ENCODE measurements at regions not wholly inside any gene's neighbourhood (a gene's known extent, or its start where the extent isn't known, plus 50 kb on each side); places are given as distances from the start of the nearest gene placed in this dataset.
"Not testable (repeated sequence)": the region's sequence is repeated elsewhere in the genome, so short reads cannot be mapped to it uniquely, and the experiment has no call there.

GRCh38 chrX:80573275-80573674 is 153.0 kb downstream of the TENT5D start:
- Mint-ChIP-seq H3K4me1 (no peaks in the 10 kb centered on the region), H3K27ac (no peak overlapping the region), H3K27me3 (no peaks in the 10 kb centered on the region), H3K4me3 (no peak overlapping the region), H3K9me3 (ENCODE audit: insufficient read depth) (no peaks in the 10 kb centered on the region)
- WGBS (ENCODE audit: insufficient coverage): 97% methylated on average over 14 of the region's 20 CpGs
- CTCF ChIA-PET: no interaction called here
- POLR2A ChIA-PET: no interaction called here
- H3K79me2 ChIP-seq (ENCODE audit: control insufficient read depth, insufficient read depth, low read length): no peaks in the 10 kb centered on the region
- intact Hi-C loops (cut with micrococcal nuclease): no loop called here
- no peak overlapping the region for H3K27ac ChIP-seq (ENCODE audit: low read length in 2 of 2)
- no peak for TF ChIP-seq EZH2 (IDR thresholded peaks at IDR 0.05; ENCODE audit: borderline replicate concordance, insufficient read depth, low read depth, low read length, poor library complexity, severe bottlenecking)
- no peaks in the 10 kb centered on the region for H3K4me1 ChIP-seq (ENCODE audit: control insufficient read depth in 2 of 2, insufficient read depth in 2 of 2, low read length in 2 of 2)
- H2AFZ ChIP-seq (ENCODE audit: insufficient read depth, low read depth, low read length, poor library complexity, severe bottlenecking): no peak overlapping the region
- DNase-seq: no peak
- no peak for ATAC-seq (ENCODE audit: low read depth)
- no peak overlapping the region for H3K9ac ChIP-seq (ENCODE audit: low read length)
- H3K4me2 ChIP-seq (replicated peaks; ENCODE audit: low read depth, low read length, poor library complexity, severe bottlenecking): no peak overlapping the region
- H3K27me3 ChIP-seq (replicated peaks in 1 of 4; ENCODE audit: control extremely low read depth in 1 of 4, control insufficient read depth in 3 of 4, insufficient read depth in 4 of 4, low read length in 3 of 4): no peaks in the 10 kb centered on the region
- no peaks in the 10 kb centered on the region for H3K36me3 ChIP-seq (replicated peaks in 1 of 2; ENCODE audit: control extremely low read depth in 1 of 2, control insufficient read depth in 1 of 2, extremely low read depth in 1 of 2, insufficient read depth in 2 of 2, low read length in 1 of 2)
- no peaks in the 10 kb centered on the region for H4K20me1 ChIP-seq (ENCODE audit: control insufficient read depth, insufficient read depth, low read length, poor library complexity, severe bottlenecking)
- H3K9me3 ChIP-seq (ENCODE audit: control extremely low read depth in 1 of 3, control insufficient read depth in 2 of 3, insufficient read depth in 1 of 3, low read length in 2 of 3): no peaks in the 10 kb centered on the region
- no peak overlapping the region for H3K4me3 ChIP-seq (ENCODE audit: control extremely low read depth in 1 of 5, extremely low read depth in 1 of 5, insufficient read depth in 1 of 5, low read depth in 2 of 5, low read length in 4 of 5)

DNA sequence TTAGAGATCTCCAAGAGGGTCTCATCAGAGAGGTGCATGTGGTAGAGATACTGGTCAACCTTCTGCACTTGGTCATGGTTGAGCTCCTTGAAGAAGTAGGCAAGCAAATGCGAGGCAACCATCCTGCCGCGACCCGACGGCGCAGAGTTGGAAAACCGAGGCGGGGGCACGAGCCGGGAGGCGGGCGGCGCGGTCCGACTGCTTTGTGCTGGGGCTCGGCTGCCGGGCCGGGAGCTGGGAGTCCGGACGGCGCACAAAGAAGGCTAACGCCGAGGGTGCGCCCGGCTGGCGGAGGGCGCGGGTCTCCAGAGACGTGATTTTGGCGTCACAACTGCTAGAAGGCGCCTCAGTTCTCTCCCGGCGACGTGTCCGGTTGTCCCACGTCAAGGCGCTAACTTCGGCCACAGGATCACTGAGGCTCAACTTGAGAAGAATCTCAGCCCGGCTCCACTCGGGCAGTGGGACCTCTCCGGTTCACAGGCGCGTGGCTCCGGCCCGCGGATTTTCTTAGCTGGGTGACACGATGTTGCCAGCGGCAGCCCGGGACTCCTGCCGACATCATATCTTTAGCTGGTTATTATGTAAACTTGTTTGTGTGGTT is 154.3 kb downstream of the TENT5D start:
- POLR2A ChIA-PET; H3K4me3 Mint-ChIP-seq; intact Hi-C loops (cut with micrococcal nuclease); H2AFZ ChIP-seq (ENCODE audit: insufficient read depth, low read depth, low read length, poor library complexity, severe bottlenecking); H3K27me3 Mint-ChIP-seq; ATAC-seq (ENCODE audit: low read depth); H3K4me2 ChIP-seq (replicated peaks; ENCODE audit: low read depth, low read length, poor library complexity, severe bottlenecking); H3K9ac ChIP-seq (ENCODE audit: low read length); H3K9me3 Mint-ChIP-seq (ENCODE audit: insufficient read depth); DNase-seq; H3K4me1 Mint-ChIP-seq; CTCF ChIA-PET; H3K27ac ChIP-seq (ENCODE audit: low read length in 2 of 2); H3K79me2 ChIP-seq (ENCODE audit: control insufficient read depth, insufficient read depth, low read length); H4K20me1 ChIP-seq (ENCODE audit: control insufficient read depth, insufficient read depth, low read length, poor library complexity, severe bottlenecking); H3K27ac Mint-ChIP-seq; H3K4me1 ChIP-seq (ENCODE audit: control insufficient read depth in 2 of 2, insufficient read depth in 2 of 2, low read length in 2 of 2); H3K4me3 ChIP-seq (ENCODE audit: control extremely low read depth in 1 of 5, extremely low read depth in 1 of 5, insufficient read depth in 1 of 5, low read depth in 2 of 5, low read length in 4 of 5); H3K9me3 ChIP-seq (ENCODE audit: control extremely low read depth in 1 of 3, control insufficient read depth in 2 of 3, insufficient read depth in 1 of 3, low read length in 2 of 3); H3K27me3 ChIP-seq (replicated peaks in 1 of 4; ENCODE audit: control extremely low read depth in 1 of 4, control insufficient read depth in 3 of 4, insufficient read depth in 4 of 4, low read length in 3 of 4); H3K36me3 ChIP-seq (replicated peaks in 1 of 2; ENCODE audit: control extremely low read depth in 1 of 2, control insufficient read depth in 1 of 2, extremely low read depth in 1 of 2, insufficient read depth in 2 of 2, low read length in 1 of 2): not testable (repeated sequence)
- WGBS (ENCODE audit: insufficient coverage): 92% methylated on average over 20 of the region's 50 CpGs

Data from B cell (primary cell).